DMS53 treated with DMSO at 0.1 percent for 48 hours (cell line): ENCODE measurements at regions not wholly inside any gene's neighbourhood (a gene's known extent, or its start where the extent isn't known, plus 50 kb on each side); places are given as distances from the start of the nearest gene placed in this dataset.
"Not testable (repeated sequence)": the region's sequence is repeated elsewhere in the genome, so short reads cannot be mapped to it uniquely, and the experiment has no call there.

Source experiments
- DNase-seq: peaks from one replicate; lab custom pipeline; 2025; ENCODE audit not compliant: unreplicated experiment; lab: John Stamatoyannopoulos, UW

DNA sequence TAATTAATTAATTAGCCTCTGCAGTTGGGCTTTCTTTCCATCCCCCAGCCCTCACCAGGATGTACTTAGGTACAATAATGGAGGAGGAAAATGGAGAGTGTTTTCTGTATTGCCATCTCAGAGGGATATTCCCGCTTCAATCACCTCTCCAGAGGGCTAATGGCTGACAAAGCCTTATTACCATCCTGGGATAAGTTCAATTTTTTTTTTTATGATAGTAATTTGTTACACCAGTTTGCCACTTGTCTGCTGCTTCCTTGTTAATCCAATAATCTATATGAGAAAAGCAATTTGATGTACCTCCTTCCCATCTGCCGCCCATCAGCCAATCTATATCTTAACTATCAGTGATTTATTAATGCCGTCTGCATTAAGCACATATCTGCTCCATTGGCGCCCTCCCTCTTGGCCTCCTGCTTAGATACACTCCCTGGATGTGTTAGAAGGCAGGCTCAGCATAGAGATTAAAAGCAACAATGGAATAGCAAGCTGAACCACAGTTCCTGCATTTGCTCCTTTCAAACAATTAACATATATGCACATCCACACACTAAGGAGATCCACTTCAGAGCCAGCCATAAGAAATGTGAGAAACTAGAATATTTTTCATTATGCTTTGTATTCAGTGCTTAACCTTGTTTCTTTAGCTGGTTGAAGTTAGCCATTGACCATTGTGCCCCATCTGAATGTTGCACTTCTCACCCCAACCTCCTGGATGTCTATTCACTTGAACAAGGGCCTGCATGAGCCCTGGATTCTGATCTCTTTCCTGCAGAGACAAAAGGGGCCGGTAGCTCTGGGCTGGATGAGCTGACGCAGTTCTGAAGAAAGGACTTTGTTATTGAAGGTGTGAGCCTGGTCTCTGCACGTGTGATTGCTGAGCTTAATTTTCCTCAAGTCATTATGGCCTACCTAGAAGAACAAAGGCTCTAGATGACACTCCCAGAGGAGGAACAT is 237.3 kb upstream of the GAP43 start:
- DNase-seq = no peak

DNA sequence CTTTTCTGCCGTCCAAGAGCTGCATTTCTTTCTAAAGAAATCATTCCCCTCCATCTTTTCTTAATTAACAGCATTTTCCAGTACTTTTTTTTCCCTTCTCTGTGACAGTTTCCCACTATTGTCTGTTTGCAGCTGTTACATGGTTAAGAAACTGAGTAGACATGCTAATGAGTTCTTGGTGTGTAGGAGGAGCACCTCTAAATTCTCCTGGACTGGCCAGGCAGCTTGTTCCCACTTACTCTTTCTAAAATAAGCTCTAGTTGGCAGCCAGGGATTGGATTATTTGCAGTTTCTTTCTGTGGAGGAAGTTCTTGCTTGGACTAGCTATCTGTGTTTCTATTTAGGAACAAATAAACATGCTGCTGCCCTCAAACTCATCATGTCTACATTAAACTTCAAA is 235.1 kb upstream of the GAP43 start:
- DNase-seq = no peak

DNA sequence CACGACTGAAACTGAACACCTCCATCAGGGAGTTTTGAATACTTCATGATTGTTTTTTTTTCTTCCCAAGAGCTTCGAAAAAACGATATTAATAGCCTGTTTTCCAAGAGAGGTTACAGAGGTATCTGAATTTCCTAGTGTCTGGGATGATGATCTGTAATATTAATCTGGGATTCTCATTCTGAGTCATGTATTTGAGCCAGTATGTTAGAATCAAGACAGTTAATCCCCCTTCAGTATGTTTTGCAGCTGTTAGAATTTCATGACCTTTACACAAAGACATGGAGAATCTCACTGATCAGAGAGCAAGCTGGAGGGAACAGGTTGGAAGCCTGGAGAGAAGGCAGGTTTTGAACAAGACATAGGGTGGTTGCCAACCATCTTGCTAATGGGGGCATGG is 234.5 kb upstream of the GAP43 start:
- DNase-seq = no peak

DNA sequence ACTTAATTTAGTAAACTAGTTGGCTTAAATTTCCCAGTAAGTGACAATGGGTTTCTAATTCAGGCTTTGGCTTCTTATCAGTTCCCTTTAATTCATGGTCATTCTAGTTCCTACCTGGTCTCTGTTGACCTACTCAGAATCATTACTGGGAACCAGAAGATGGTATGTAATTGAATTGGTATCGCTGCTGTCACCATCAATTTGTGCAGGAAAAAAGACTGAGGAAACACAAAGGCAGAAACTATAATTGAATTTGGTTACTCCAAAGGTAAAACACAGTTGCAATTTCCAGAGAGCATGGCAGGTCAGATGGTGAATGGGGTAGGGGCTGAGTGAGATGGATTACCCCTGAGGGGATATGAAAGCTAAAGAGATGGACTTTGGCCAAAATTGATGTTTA is 226.5 kb upstream of the GAP43 start:
- no peak for DNase-seq

DNA sequence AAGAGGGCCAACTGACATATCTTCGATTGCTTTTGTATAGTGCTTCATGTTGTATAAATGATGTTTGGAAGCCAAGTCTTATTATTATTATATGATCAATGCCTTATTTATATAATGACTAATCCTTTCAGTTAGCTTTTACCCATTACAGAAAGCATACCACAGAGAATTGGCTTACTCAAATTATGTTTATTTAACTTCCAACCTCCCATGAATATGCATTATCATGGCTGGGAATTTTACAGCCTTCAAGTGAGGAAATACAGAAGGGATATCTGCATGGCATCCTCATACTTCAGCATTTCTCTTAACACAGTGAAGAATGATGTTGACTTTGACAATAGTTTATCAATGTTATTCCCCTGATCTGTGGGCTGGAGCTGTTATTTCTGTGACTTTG is 225.9 kb upstream of the GAP43 start:
- no peak for DNase-seq

DNA sequence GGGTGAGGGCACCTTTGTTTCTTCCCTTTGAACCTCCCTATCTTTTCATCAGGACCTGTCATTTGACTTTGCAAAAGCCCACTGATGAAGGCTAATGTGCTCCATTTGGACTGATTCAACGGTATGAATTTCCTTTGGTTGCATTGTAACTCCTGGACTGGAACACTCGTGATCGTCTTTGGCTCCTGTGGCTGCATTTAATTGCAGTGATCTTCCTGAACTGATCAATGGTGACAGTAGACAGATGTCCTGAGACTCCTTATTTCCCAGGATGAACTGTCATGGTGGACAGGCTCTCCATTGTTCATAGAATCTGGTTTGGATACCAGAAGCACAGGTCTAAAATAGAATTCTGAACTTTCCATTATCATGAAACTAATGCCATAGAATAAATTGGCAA is 224.8 kb upstream of the GAP43 start:
- DNase-seq = no peak

DNA sequence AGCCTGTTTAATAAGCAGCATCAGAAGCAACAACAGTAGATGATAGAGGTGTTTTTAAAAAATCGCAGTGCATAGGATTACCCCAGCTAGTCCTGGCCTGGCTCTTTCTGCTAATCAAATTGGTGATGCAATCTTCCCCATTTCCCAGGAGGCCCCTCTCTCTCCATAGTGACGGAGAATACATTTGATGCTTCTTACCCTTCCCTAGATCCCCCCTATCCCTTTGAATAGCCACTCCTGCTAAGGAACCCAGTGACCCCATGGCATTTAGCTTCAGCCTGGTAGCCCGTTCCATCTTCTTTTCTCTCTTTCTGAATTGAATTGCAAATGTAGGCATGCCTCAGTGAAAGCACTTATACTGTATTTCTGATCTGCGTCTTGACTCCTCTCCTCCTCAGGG is 223.6 kb upstream of the GAP43 start:
- DNase-seq = no peak

DNA sequence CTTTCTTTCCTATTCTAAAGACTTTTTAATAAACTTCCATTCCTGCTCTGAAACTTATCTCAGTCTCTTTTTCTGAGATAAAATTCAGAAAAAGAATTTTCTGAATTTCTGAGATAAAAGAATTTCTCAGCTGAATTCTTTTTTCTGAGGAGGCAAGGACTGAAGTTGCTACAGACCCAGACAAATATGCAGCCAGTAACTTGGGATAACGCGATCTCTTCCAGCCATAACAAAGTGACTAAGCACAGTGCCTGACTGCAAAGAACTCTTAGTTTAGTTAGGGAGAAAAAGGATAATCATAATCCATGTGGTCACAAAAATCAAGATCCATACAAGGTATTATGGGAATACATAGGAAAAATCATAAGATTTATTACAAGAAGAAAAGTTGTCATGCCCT is 222.0 kb upstream of the GAP43 start:
- no peak for DNase-seq

DNA sequence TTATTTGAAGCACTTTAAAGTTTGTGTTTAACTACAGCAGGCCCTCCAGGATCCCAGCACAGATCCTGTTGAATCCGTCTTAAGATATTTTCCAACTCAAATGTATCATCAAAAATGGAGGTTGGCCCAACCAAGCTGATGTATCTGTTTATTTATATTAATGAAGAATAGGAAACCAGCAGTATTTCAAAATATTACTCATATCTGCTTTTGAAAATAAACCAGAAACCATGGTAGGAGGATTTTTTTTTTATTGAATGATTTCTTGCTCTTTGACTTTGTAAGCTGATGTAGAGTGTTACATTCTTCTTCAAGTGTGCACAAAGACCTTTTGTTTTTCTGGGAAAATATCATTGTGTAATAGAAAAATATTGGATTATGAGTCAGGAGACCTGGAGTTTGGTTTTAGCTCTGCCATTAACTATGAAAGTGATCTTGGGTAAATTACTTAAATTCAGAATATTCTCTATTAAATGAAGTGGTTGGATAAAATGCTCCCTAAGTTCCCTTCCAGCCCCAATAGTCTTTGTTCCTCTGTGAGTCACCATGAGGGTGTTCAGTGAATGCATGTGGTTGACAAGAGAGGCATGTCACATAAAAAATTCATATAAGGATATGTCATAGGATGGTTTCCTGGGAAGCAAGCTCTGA is 221.3 kb upstream of the GAP43 start:
- DNase-seq = no peak

DNA sequence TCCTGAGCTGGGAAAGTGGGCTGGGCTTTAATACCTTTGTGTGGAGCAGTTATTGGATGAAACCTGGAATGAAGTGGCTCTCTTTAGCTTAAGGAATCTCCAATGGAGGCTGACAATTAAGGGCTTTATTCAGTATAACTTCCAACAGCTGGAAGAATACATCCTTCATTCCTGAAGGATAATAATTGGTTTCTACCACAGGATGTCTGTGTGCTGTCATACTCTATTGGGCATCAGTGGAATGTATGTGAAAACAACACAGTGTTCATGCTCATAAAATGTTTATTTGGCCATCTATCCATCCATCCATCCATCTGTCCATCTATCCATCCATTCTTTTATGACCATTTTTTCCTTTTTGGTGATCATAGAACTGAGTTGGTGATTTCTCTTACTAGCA is 220.7 kb upstream of the GAP43 start:
- no peak for DNase-seq

DNA sequence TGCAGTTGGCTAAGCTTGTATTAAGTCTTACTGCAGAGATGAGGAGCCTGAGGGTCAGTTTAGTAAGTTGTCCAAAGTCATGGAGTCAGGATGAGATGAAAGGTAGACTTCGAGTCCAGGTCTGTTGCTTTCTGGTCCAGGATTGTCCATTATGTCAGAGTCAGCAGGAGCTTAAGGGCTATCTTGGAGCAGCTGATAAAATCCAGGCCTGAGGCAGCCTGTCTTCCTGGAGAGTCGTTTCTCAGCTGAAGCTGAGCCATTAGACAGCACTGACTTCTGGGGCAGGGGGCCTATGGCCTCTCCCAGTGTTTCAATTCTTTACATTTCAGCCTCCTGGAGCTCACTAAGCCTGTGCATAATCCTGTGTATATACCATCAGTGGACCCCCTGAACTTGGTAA is 219.5 kb upstream of the GAP43 start:
- no peak for DNase-seq

DNA sequence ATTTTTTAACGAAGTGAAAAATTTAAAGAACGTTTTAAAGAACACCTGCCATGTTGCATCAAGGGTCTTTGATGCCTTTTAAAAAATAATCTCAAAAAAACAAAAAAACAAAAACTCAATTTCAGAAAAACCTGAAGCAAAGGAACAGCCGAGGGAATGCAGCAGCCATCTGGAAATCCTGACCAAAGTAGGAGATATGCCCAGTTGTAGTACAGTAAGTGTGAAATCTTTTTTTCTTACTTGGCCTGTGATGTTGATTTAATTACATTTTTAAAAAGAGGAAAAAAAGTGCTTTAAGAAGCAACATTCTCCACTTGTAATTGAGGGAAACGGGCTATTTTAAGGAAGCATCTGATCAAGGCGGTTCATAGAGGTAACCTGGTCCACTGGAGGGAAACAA is 213.7 kb upstream of the GAP43 start:
- DNase-seq = no peak

DNA sequence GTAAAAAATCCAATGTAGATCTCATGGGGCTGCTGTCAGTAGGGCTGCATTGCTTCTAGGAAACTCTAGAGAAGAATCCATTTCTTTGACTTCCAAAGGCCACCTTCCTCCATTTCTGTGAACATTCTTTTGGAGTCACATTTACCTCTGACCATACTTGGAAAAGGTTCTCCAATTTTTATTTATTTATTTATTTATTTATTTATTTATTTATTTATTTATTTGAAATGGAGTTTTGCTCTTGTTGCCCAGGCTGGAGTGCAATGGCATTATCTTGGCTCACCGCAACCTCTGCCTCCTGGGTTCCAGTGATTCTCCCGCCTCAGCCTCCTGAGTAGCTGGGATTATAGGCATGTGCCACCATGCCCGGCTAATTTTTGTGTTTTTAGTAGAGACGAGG is 208.7 kb upstream of the GAP43 start:
- not testable (repeated sequence) for DNase-seq

DNA sequence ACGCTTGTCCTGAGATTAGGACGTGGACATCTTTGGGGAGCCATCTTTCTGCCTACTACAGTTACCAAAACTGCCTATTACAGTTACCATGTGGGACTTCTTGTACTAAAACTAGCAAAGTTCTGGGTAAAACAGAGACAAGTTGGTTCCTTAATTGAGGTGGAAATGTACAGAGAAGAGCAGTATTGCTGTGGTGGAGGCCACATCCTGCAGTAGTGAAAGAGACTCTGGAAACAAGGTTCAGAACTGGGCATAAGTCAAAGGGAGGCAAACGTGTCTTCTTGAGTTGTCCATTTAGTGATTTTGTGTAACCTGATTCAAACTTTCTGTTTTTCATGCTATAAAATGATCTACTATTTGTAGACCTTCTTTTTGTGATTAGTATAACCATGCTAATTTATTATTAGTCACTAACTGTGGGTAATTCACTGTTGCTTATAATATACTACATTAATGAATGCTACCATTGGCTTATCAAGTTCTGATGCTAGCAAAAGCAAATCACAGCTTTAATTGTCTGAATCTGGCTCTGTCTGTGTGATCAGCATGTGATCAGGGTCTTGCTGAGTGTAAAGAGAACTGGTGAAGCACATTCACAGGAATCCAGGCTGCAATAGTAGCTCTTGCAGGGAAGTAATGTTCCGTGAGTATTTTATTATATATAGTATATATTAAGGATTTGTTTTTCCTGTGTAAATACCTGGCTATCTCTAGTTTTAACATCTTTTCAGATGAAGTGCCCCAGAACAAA is 207.9 kb upstream of the GAP43 start:
- no peak for DNase-seq

DNA sequence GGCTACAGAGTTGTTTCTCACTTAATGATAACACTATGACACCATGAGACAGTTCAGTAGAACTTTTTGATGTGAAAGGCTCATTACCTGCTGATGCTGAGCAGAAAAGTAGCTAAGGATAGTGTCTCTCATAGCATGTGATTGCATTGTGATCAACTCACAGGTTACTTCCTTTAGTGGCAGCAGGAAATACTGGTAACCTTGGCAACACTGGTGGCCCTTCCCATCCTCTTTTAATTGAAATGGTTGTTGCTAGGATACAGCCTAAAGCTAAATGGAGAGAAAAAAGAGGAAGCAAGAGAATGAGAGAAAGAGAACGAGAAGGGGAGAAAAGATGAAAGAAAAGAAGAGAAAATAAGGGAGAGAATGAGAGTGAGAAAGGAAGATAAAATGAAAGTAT is 204.7 kb upstream of the GAP43 start:
- peak; percentile 0 for DNase-seq

DNA sequence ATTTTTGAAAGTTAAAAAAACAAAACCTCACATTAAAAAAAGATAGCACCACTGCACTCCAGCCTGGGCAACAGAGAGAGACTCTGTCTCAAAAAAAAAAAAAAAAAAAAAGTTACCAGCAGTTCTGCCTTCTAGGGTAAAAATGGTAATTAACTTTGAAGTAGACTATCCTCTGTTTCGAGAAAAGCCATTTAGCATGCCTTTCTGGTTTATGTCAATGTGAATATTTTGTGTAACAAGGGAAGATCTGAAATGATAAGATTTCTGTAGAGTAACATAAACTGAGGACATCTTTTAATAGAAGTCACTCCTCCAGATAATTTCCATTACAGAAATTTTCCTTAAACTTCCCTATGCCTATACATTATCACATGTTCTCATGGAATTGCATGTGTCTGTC is 203.2 kb upstream of the GAP43 start:
- no peak for DNase-seq

DNA sequence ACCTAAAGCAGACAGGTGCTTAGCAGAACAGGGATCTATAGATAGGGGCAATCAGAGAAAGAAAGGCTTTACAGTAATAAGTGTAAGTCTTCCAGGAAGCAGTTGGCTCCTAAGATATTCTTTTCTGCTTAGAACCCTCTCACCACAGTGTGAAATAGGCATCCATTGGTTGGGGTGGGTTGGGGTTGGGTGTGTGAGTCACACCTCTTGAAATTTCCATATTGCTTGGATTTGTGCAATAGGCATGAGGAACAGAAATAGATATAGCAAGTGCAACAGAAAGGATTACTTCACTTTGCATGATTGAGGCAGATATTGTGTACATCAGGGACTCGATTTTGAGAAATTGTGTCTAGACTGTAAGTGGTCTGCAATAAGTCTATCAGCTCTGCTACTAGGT is 200.1 kb upstream of the GAP43 start:
- DNase-seq = no peak

DNA sequence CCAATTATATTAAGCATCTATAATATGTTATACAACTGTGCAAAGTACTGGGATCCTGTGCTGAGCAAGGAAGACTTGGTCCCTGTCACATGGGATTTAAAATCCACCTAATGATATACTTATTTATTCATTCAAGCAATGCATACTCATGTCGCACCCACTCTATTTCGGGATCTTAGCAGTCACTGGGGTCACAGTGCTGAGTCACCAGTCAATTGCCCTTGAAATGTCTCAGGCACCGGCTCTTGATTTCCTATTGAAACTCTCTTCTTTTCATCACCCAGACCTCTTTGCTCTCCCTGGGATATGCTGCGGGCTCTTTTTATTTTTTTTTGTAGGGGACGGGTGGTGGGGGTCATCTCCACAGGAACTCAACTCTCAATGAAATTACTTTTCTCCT is 194.5 kb upstream of the GAP43 start:
- DNase-seq = no peak

DNA sequence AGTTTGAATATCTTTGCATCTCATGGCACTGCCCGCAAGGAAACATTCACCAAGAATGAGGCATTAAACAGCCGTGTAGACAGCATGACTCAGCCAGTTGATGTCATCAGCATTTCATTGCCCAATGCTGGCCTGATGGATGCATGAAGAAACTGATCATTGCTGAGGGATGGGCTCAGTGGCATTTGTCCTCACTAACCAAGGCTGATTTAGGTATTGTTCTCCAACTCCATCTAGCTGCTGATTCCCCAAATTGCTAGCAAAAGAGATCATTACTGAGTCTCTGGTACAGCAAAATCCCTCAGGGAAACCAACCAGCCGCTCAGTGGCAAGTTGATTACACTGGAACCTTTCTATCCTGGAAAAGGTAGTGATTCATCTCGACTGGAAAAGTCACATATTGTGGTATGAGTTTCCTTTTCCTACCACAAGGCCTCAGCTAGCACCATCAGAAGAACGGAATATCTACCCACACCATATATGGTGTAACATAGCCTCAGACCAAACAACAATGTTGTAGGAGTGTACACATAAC is 186.5 kb upstream of the GAP43 start:
- DNase-seq = peak; percentile 20

DNA sequence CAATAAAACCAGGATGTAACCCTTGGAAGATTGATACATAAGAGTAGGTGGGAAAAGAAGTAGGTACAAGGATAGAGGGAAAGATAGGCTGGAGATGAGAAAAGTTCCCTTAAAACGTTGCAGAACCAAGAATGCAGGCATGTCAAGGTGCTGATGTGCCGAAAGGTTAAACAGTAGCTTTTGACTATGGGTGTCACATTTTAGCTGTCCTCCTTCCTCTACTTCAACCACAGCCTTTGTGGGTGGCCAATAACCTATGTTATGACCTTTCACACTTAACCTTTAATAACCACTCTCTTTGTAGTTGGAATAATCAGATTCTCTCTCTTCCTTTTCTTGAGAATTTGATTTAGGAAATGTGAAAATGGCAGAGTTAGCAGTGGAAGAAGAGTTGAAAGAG is 184.5 kb upstream of the GAP43 start:
- no peak for DNase-seq

DNA sequence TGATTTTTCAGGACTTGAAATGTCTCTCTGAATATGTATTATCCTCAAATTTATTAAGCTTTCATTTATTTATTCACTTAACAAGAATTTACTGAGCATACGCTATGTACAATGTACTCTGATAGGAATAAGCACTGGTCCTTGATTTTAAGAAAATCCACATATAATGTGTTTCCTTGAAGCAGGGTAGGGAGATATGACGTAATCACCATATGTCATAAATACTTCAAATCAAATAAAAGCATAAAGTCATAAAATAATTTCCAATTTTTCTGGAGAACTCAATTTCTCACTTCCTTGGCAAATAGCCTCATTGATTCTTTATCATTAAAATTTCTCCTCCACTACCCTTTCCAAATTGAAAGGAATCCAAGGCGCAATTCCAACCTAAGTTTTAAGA is 177.8 kb upstream of the GAP43 start:
- DNase-seq = no peak

DNA sequence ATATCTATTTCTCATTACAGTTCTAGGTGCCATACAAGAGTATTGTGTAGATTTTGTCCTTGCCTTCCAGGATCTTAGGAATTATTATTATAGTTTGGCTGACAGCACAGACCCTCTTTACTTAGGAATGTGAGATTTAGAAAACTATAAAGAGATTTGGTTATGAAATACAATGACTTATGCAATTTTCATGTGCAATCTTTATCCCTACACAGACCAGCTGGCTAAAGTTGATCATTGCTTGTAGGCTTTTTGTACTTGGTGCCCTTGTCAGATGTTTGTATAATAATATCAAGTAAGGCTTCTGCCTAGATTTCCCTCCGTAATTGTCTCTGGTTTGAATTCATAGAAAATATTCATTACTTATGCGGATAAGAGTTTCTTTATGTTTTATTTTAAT is 174.5 kb upstream of the GAP43 start:
- DNase-seq = no peak
